ENCODE measurements at regions not wholly inside any gene's neighbourhood (a gene's known extent, or its start where the extent isn't known, plus 50 kb on each side); places are given as distances from the start of the nearest gene placed in this dataset.

DNA sequence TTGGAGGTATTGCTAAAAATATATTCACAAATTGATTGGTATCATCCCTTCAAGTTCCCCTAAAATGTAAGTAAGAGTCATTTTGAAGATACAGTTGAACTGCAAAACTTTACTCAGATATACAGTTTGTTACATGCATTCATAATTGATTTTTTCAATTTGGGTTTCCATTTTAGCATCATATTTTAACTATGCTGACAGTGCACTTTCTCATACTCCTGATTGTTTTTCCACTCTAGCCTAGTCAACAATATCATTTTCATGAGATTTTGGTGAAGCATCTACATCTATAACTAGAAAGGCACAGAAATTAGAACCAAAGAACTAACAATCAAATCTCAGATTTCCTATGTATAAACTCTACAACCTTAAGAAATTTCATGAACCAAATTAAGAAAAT, 2850.4 kb upstream of the PCDH20 start:
- intact Hi-C loops (cut with micrococcal nuclease) = no loop called here

DNA sequence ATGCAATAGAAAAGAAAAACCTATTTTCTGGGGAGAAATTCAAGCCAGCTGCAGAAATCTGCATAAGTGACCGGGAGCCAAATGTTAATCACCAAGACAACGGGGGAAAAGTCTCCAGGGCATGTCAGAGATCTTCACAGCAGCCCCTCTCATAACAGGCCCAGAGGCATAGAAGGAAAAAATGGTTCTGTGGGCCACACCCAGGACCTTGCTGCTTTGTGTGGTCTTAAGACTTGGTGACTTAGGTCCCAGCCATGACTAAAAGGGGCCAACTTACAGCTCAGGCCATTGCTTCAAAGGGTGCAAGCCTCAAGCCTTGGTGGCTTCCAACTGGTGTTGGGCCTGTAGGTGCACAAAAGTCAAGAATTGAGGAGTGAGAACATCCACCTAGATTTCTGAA, 2847.6 kb upstream of the PCDH20 start:
- intact Hi-C loops (cut with micrococcal nuclease) = no loop called here

DNA sequence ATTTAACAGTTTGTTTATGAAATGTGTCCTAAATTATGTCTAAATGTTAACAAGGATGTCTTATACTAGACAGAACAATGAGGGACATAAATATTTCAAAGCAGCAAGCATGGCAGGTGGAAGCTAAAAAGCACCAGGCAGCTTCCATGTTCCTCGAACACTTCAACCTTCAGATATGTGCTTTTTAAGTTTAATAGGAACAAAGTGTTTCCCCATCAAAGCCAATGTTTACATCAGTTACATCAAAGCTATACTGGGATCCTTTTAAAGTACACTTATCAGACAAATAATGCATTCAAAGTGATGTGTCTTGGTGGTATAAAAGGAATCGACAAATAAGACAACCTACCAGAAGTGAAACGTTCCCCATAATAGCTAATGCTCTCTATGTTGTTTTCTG, 2841.1 kb upstream of the PCDH20 start:
- intact Hi-C loops (cut with micrococcal nuclease) = no loop called here

DNA sequence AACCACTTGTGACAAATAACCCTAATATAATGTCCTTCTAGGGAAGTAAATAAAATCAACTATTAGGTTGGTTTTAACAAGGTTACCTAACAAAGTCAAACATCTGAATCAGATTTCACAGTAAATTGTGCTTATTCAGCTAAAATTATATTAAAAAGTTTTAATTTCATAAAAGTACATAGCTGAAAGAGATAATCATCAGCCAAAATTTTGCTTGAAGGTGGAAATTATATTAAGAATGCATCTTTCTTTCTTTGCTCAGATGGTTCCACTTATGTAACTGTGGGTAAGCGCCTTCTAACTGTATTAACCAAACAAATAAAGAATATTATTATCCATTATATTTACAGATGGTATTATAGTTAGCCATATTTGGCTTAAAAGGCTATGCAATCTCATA, 2840.3 kb upstream of the PCDH20 start:
- intact Hi-C loops (cut with micrococcal nuclease) = no loop called here

DNA sequence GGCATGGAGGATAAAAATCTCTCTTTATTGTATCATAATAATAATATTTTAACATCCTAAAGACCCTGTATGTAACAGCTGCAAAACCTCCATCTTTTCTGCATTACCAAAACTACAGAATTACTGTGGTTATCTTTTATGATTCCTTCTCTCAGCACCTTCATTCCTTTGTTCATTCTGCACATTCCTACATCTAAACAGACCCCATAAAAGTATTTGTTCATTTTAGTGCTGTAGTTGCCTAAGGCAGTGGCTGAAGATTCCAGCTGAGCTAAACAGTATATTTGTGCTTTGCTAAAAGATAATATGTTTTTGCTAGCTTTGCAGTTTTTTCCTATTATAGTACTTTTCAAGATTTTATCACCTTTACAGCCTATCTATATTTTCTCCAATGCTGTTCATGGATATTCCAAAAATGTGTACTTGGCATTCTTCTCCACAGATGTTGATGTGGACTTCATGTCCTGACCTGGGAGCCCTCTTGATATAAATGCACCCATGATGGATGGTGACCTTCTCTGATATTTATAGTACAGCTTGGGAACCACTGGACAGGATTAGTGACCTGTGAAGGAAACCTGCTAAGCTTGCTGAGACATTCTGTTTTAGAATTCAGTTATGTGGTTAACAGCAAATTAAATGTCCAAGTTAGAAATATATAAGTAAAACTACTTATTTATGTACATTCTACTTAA, 2832.9 kb upstream of the PCDH20 start:
- intact Hi-C loops (cut with micrococcal nuclease) = no loop called here

DNA sequence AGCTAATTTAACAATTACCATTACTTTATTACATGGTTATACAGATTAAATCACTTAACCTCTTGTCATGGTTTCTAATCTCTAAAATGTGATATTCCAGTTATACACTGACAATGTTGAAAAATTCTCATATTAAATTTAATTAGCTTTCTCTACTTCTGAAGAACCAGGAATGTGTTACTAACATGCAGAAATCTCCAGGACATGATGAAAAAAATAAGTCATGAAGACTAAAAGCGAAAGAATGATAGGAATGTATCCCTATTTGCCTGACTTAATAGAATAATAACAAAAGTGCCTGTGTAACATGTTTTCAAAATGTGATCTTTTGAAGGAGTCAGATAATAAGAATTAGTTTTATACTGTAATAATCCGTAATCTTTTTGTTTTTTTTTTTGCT, 2823.7 kb upstream of the PCDH20 start:
- intact Hi-C loops (cut with micrococcal nuclease) = no loop called here

DNA sequence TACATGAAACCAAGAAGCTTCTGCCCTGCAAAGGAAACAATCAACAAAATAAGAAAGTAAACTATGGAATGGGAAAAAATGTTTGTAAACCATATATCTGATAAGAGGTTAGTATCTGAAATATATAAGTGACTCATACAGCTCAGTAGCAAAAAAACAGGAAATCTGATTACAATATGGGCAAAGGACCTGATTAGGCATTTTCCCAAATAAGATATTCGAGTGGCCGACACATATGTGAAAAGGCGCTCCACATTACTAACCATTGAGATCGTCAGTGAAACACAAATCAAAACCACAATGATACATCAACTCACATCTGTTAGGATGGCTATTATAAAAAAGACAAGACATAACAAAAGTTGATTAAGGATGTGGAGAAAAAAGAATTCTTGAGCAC, 2818.6 kb upstream of the PCDH20 start:
- intact Hi-C loops (cut with micrococcal nuclease) = no loop called here

DNA sequence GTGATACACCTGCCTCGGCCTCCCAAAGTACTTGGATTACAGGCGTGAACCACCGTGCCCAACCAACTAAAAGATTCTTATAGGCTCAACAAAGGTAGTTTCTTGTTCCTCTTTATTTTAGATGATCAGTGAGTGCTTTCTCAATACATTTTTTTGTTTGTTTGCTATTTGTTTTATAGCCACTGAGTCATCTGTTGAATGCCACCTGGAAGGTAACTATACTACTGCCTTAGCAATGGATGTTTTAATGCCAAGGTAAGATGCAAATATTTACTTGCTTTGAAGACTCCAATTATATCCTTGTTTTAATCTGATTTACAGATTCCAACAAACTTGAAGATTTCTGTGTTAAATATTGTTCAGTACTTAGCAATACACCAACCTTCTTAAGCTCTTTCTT, 2807.4 kb upstream of the PCDH20 start:
- intact Hi-C loops (cut with micrococcal nuclease) = no loop called here

DNA sequence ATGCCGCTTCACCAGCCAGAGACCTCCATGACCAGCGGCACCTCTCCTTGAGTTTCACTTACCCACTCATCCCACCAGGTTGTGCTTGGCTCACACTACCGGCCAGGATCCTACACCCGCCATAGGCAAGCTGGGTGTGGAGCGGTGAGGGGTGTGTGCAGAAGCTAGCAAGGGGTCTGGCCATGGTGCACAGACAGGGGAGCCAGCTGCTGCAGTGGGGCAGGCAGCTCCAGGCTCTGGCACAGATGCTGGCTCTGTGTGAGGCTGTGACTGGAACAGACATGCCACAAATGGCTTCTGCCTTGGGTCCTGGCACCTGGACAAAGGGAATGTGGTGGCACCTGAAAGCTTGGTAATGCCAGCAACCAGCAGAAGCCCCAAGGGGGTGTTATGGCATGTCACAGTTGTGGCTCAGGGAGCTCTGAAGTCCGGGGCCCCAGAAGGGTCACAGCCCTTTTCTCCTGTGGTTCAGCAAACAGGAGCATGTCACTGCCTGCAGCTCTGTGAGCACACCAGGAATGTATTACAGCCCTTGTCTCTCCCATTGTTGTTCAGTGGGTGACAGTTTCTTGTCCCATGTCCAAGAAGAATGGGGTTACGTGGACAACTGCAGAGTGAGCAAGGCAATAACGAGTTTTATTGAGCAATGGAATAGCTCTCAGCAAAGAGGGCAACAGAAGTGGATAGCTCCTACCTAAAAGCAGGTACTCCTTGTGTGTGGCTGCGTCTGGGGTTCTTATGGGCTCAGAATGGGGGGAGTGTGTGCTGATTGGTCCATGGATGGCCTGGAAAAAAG, 2791.0 kb upstream of the PCDH20 start:
- intact Hi-C loops (cut with micrococcal nuclease) = no loop called here

DNA sequence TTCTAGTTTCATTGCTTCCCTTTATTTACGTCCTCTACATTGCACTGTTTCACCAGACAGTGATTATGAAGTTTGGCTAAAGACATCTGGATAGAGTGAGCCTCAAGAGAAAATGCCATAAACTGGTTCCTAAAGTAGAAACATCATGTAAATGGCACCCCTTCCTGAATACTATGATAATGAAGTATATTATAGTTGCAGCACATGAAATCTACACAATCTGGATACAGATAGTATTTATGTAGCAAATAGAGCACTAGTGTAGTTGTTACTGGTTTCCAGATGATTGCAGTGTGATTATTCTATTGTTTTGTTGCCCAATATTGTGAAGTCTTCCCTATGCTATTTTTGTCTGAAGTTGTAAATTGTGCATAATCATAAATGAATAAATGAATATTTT, 2786.9 kb upstream of the PCDH20 start:
- intact Hi-C loops (cut with micrococcal nuclease) = no loop called here

DNA sequence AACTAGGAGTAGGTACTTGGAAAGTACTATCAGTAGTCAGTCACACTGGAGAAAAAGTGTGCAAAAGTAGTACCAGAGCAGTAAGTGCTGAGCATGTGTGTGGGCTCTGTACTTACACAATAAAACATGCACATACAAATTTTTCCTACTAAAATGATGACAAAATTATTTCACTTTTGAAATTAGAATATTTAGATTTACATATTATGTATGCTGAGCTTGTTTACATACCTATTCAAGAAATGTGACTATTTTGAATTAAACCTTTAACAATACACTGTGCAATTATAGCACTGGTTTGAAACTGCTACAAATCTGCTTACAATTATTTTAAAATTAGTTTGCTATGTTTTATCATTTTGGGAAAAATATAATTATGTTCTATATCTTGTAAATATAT, 2781.6 kb upstream of the PCDH20 start:
- intact Hi-C loops (cut with micrococcal nuclease) = no loop called here

DNA sequence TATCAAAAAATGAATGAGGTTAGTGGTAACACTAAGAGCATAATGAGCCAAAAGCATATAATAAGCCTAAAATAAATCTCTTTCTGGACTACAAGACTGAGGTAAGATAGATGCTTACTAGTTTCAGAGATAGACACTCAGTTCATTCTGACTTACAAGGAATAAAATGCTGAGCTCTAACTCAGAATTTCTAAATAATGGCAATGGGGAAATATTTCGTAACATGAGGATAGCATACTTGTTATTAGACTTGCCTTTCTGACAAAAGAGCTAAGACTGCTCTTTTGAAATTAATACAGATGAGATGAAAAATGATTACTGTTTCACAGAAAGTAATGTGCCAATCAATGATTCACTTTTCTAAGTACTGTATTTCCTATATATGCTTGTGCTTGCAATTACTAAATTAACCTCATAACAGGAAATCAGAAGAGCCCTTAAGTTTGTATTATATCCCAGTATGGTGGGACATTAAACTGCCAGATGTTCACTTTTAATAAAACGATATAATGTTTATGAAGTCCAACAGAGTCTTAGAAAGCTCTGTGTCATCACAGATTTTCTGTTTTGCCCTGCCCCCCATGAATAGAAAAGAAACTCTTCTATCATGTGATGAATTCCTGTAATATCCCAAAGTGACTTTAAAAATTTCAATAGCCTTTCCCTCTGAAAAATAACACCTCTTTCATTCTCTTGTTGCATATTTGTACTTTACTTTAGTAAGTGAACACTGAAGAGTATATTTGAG, 2771.0 kb upstream of the PCDH20 start:
- intact Hi-C loops (cut with micrococcal nuclease) = no loop called here

DNA sequence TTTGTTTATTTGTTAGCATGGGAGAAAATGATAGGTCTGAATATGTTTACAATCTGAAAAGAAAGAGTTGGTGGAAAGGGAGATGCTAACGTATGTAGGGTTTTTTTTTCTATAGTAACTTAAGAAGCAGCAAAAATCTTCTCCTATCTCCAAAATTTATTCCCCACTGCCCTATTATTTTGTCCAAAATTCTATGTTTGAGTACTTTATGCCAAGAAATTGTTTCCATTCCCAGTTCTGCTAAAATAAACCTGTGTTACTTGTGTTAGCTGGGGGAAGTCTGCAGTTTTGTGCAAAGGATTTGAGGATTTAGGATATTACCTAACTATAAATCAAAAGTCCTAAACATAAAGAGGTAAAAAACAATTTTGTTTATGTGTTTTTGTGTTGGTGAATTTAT, 2770.4 kb upstream of the PCDH20 start:
- intact Hi-C loops (cut with micrococcal nuclease) = no loop called here

DNA sequence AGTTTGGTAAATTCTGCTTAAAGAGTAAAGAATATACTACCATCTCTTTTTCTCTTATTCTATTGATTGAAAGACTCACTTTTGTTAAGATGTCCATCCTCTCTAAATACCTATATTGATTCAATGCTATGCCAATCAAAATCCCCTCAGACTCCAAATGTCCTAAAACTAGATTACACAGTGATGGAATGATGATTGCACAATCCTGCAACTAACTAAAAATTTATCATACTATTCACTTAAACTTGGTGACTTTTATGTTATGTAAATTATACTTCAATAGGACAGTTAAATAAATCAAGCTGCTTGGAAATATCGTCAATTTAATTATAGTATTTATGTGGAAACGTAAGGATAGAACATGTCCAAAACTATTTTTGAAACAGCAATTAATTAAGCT, 2765.1 kb upstream of the PCDH20 start:
- intact Hi-C loops (cut with micrococcal nuclease) = no loop called here

DNA sequence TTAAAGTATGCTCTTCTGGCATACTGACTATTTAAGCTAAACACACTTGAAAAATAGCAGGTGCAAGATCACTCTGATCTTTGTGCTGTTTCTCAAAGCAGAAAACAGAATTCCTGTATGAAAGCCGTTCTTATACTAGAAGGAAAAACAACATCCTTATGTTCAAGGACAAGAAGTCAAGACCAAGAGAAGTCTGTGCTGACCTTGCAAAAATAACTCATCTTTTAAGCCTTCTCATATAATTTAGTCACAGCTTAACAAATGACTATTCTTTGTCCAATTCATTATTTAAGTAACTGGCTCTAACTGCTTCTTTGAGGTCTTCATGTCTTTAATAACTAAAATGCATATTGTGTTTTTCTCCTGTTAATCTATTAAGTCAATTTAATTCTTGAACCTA, 2750.2 kb upstream of the PCDH20 start:
- intact Hi-C loops (cut with micrococcal nuclease) = no loop called here

DNA sequence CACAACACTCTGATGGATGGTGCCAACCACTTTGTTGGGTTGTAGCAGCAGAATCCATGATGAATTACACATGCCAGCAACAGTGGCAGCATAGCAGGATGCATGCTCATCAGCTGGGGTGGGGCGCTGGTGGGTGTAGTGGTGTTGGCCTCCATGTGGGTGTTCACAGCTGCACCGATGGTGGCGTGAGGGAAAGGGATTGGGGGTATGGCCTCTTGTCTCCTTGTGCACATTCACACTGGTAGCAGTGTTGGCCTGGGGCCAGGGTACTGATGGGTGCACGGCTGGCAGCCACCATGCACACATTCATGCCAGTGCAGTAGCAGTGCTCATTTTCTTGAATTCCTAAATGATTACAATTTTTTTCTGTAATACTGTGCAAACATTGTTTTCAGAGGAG, 2748.8 kb upstream of the PCDH20 start:
- intact Hi-C loops (cut with micrococcal nuclease) = no loop called here

DNA sequence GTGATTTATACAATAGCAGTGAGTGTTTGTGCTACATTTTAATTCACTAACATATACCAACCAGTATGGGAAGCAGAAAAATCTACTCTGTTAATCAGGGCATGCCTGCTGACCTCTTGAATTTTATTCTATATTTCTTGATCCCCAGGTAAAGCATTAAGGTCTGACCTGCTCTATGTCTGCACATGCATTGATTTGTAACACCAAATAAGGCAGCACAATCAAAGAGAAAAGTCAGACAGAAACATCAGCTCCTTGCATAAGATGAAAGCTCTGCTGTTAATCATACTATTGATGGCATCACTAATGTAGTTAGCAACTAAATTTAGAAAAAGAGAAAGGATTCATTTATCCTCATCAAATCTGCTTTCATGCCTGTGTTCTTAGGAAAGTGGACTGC, 2744.8 kb upstream of the PCDH20 start:
- intact Hi-C loops (cut with micrococcal nuclease) = no loop called here

DNA sequence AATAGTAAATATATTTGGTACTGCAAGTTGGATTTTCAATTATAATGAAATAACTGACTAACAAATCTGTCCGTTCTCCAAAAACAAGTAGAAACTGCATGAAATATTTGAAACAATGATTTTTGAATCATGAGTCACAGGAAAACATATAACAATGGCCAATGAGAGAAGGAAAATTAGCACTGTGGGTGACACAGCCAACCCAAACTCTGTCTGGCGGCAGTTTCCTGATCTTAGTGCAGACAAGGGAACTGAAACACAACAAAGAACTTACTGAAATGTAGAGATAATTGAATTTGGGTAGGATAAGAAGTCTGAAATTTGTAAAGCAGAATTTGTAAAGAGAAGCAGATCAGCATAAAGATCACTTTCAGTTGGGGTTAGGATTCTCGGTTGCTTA, 2743.3 kb upstream of the PCDH20 start:
- intact Hi-C loops (cut with micrococcal nuclease) = no loop called here

DNA sequence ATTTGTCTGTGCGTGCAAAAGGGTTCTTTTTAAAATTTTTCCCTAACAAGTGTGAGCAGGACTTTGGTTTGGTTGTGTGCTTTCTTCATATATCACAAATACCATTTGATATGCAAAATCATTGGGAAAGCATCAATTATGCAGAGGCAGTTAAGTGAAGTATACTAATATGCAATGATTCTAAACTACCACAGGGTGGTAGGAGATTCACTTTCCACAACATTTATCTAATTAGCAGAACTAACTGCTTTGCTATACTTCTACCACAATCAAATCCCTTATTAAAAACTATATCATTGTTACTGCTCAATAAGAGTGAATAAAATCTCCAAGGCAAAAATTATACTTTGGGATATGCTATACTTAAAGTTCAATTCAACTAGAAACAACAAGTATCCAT, 2738.9 kb upstream of the PCDH20 start:
- intact Hi-C loops (cut with micrococcal nuclease) = no loop called here

DNA sequence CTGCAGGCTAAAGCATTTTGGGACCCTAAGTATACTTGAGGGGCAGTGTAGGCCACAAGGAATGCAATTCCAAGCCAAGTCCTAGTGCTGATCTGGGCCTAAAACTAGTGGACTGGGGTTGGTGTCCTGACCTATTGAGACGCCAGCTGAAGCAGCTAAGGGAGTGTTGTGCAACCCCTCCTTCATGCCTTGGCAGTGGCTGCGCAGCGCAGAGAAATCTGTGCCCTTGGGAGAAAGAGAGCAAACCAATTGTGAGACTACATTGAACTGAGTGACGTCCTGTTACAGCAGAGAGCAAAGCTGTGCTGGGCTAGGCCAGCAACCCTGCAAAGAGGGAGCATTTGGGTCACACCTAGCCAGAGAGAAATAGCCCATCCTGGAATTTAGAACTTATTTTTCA, 2715.0 kb upstream of the PCDH20 start:
- intact Hi-C loops (cut with micrococcal nuclease) = no loop called here

DNA sequence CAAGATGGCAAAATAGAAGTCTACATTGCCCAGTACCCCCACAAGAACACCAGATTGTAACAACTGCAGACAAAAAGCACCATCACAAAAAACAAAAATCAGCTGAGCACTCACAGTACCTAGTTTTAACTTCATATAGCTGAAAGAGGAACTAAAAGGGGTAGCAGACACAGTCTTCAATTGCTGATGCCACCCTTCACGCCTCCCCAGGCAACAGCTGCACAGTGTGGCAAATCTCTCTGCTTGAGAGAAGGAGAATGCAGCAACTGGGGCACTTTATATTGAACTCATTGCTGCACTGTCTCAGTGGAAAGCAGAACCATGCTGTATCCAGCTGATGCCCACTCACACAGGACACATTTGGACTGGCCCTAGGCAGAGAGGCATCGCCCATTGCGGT, 2714.5 kb upstream of the PCDH20 start:
- intact Hi-C loops (cut with micrococcal nuclease) = no loop called here

DNA sequence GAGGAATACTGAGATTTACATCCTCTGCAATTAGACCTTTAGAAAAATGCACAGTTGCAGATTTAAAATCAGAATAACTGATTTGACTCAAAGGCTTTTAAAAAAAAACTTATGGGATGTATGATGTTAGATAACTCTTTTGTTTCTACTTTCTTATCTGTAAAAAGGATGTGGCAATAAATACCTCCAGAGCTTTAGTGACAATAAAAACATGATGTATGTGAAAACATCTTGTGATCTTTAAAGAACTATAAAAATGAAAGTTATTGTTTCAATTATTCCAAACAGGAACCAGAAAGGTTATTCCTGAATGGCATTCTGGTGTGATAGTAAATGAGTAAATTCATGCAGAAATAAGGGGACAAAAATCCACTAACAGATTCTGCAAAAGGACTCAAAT, 2712.2 kb upstream of the PCDH20 start:
- intact Hi-C loops (cut with micrococcal nuclease) = no loop called here

DNA sequence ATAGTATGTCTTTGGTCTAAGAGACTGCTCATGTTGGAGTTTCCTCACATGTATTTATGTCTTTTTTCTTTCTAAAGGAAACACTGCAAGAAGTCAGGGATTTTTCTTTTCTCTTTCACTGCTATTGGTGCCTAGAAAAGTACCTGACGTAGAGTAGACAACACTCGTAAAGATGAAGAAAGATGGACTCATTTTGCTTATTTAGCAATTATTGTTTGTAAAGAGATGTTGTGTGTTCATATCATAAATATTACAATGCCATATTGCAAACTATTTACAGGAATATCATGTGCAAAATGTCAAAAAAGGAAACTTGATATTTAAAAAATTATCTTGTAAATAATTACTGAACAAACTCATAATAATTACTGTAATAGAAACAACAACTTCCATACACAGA, 2711.5 kb upstream of the PCDH20 start:
- intact Hi-C loops (cut with micrococcal nuclease) = no loop called here

Measured in T-helper 1 cell treated with Interleukin-12 subunit alpha and Interleukin-12 subunit beta and Interleukin-4 antibody, amounts not matched to agents 30 ng/mL and 1 ng/mL, for 36 hours (primary cell).